ENCODE measurements at regions not wholly inside any gene's neighbourhood (a gene's known extent, or its start where the extent isn't known, plus 50 kb on each side); places are given as distances from the start of the nearest gene placed in this dataset.

GRCh38 chr18:51862051-51862715, 477.8 kb upstream of the DCC start:
- DNase-seq = no peak

- DNase-seq = no peak
These were observed 475.6 kb upstream of the DCC start for GRCh38 chr18:51864219-51864965.

GRCh38 chr18:51865538-51865937, 474.5 kb upstream of the DCC start:
- no peak for DNase-seq

- DNase-seq = peak; percentile 10
These were observed 472.2 kb upstream of the DCC start for GRCh38 chr18:51867767-51868166.

GRCh38 chr18:51878724-51879123, 461.3 kb upstream of the DCC start:
- no peak for DNase-seq

- no peak for DNase-seq
These were observed 460.7 kb upstream of the DCC start for GRCh38 chr18:51879329-51879728.

GRCh38 chr18:51881394-51881793, 458.6 kb upstream of the DCC start:
- DNase-seq = no peak

GRCh38 chr18:51884039-51884438, 456.0 kb upstream of the DCC start:
- DNase-seq = no peak

- peak; percentile 84 for DNase-seq
These were observed 449.2 kb upstream of the DCC start for GRCh38 chr18:51890762-51891161.

- DNase-seq = no peak
These were observed 448.1 kb upstream of the DCC start for GRCh38 chr18:51891876-51892275.

GRCh38 chr18:51897884-51898283, 442.1 kb upstream of the DCC start:
- no peak for DNase-seq

GRCh38 chr18:51907687-51908597, 432.1 kb upstream of the DCC start:
- no peak for DNase-seq

GRCh38 chr18:51908598-51908944, 431.4 kb upstream of the DCC start:
- DNase-seq = no peak

- no peak for DNase-seq
These were observed 428.4 kb upstream of the DCC start for GRCh38 chr18:51911584-51911983.

- no peak for DNase-seq
These were observed 427.6 kb upstream of the DCC start for GRCh38 chr18:51912381-51912780.

- no peak for DNase-seq
These were observed 424.8 kb upstream of the DCC start for GRCh38 chr18:51915176-51915575.

- no peak for DNase-seq
These were observed 418.1 kb upstream of the DCC start for GRCh38 chr18:51921862-51922261.

- DNase-seq = no peak
These were observed 406.1 kb upstream of the DCC start for GRCh38 chr18:51933903-51934302.

- no peak for DNase-seq
These were observed 403.9 kb upstream of the DCC start for GRCh38 chr18:51936115-51936514.

- DNase-seq = no peak
These were observed 398.0 kb upstream of the DCC start for GRCh38 chr18:51941999-51942398.

- DNase-seq = no peak
These were observed 396.7 kb upstream of the DCC start for GRCh38 chr18:51943281-51943680.

- no peak for DNase-seq
These were observed 393.1 kb upstream of the DCC start for GRCh38 chr18:51946946-51947345.

GRCh38 chr18:51952844-51953243, 387.2 kb upstream of the DCC start:
- DNase-seq = no peak

- no peak for DNase-seq
These were observed 386.5 kb upstream of the DCC start for GRCh38 chr18:51953521-51953920.
